ENCODE measurements at regions not wholly inside any gene's neighbourhood (a gene's known extent, or its start where the extent isn't known, plus 50 kb on each side); places are given as distances from the start of the nearest gene placed in this dataset.

DNA sequence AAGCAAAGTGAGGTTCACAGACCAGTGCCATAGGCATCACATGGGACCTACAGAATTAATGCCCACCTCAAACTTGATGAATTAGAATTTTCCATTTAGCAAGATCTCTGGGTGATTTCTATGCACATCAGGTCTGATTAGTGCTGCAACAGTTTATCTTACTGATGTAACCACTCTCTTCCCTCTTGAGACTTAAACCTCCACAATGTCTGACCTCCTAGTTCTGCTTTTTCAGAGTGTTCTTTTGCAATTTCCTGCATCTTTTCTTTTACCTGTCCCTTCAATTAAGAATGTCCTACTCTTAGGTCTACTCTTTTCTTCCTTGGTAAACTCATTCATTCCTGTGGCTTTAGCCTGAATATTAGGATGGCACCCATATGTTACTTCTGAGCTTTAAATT lies 615.3 kb downstream of the TFAP2A start:
- no peaks in the 10 kb centered on the region for H3K4me1 ChIP-seq (ENCODE audit: insufficient read depth, low read length)
- POLR2A ChIA-PET (ENCODE audit: unreplicated experiment) = interaction anchor here (0.5 kb wide), 1 partner anchor 1042 kb away, joined by 4 read pairs; no protein-coding TSS in a partner anchor
- H3K9me2 ChIP-seq (replicated peaks; ENCODE audit: low read length) = no peaks in the 10 kb centered on the region
- no peak overlapping the region for H2AFZ ChIP-seq (ENCODE audit: low read length)
- H3K27me3 ChIP-seq (ENCODE audit: low read length) = peaks cover 61% of the 10 kb centered on the region
- H3K4me2 ChIP-seq (ENCODE audit: low read length) = no peak overlapping the region
- BruUV-seq (replicated peaks) = no TSS peak
- no peak overlapping the region for H3K27ac ChIP-seq (ENCODE audit: low read length)
- TF ChIP-seq EZH2phosphoT487 (IDR thresholded peaks at IDR 0.05; ENCODE audit: borderline replicate concordance, low read length) (no peak), EZH2 (IDR thresholded peaks at IDR 0.05; ENCODE audit: low read length, unreplicated experiment) (no peak), CTCF (conservative IDR thresholded peaks at IDR 0.05; ENCODE audit: low read depth, low read length) (no peak)
- no peaks in the 10 kb centered on the region for H4K20me1 ChIP-seq (ENCODE audit: low read length)
- H3F3A ChIP-seq (ENCODE audit: low read length, unreplicated experiment) = no peaks in the 10 kb centered on the region
- DNase-seq (no peak), ATAC-seq (no peak)
- no peak overlapping the region for H3K4me3 ChIP-seq (ENCODE audit: low read length)
- no peaks in the 10 kb centered on the region for H3K79me2 ChIP-seq (ENCODE audit: low read length)
- CTCF ChIA-PET = no interaction called here
- intact Hi-C loops (cut with micrococcal nuclease) = no loop called here
- no peak overlapping the region for H3K9ac ChIP-seq (ENCODE audit: low read length)
- no peaks in the 10 kb centered on the region for H3K36me3 ChIP-seq (ENCODE audit: low read depth, low read length)
- H3K9me3 ChIP-seq (ENCODE audit: low read length) = no peaks in the 10 kb centered on the region

DNA sequence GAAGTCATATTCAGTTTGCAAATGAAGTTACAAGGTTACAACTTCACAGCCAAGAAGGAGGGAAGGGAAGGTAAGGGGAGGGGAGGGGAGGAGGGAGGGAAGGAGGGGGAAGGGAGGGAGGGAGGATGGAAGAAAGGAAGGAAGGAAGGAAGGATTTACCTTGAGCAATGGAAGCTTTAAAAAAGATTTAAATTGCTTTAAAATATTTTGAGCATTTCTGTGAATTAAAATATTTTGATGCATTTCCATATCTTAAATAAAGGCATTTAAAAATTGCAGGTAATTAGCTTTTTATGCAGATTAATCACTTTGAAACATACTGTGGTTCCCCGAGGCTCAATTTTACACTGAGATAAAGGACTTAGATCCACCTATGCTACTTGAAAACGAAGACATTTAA lies 618.0 kb downstream of the TFAP2A start:
- ChIA-PET CTCF (no interaction called here), POLR2A (ENCODE audit: unreplicated experiment) (no interaction called here)
- Histone ChIP-seq H4K20me1 (ENCODE audit: low read length) (no peaks in the 10 kb centered on the region), H3K4me3 (ENCODE audit: low read length) (no peak overlapping the region), H3K9ac (ENCODE audit: low read length) (no peak overlapping the region), H3K9me2 (replicated peaks; ENCODE audit: low read length) (no peaks in the 10 kb centered on the region), H3K36me3 (ENCODE audit: low read depth, low read length) (no peaks in the 10 kb centered on the region), H3K9me3 (ENCODE audit: low read length) (no peaks in the 10 kb centered on the region), H3K4me1 (ENCODE audit: insufficient read depth, low read length) (no peaks in the 10 kb centered on the region), H3K4me2 (ENCODE audit: low read length) (no peak overlapping the region), H3K79me2 (ENCODE audit: low read length) (no peaks in the 10 kb centered on the region), H3F3A (ENCODE audit: low read length, unreplicated experiment) (no peaks in the 10 kb centered on the region), H3K27ac (ENCODE audit: low read length) (no peak overlapping the region), H3K27me3 (ENCODE audit: low read length) (peaks cover 75% of the 10 kb centered on the region), H2AFZ (ENCODE audit: low read length) (no peak overlapping the region)
- no peak for DNase-seq
- no peak for TF ChIP-seq CTCF (conservative IDR thresholded peaks at IDR 0.05; ENCODE audit: low read depth, low read length)
- no peak for TF ChIP-seq EZH2phosphoT487 (IDR thresholded peaks at IDR 0.05; ENCODE audit: borderline replicate concordance, low read length)
- TF ChIP-seq EZH2 (IDR thresholded peaks at IDR 0.05; ENCODE audit: low read length, unreplicated experiment) = no peak
- ATAC-seq = no peak
- intact Hi-C loops (cut with micrococcal nuclease) = no loop called here
- no TSS peak for BruUV-seq (replicated peaks)

- no peaks in the 10 kb centered on the region for H3K79me2 ChIP-seq (ENCODE audit: low read length)
- BruUV-seq (replicated peaks) = no TSS peak
- POLR2A ChIA-PET (ENCODE audit: unreplicated experiment) = no interaction called here
- H3K4me2 ChIP-seq (ENCODE audit: low read length) = no peak overlapping the region
- intact Hi-C loops (cut with micrococcal nuclease) = no loop called here
- no peaks in the 10 kb centered on the region for H3K9me3 ChIP-seq (ENCODE audit: low read length)
- no peak for ATAC-seq
- H3K27ac ChIP-seq (ENCODE audit: low read length) = no peak overlapping the region
- TF ChIP-seq EZH2phosphoT487 (IDR thresholded peaks at IDR 0.05; ENCODE audit: borderline replicate concordance, low read length) = no peak
- no peak for TF ChIP-seq EZH2 (IDR thresholded peaks at IDR 0.05; ENCODE audit: low read length, unreplicated experiment)
- TF ChIP-seq CTCF (conservative IDR thresholded peaks at IDR 0.05; ENCODE audit: low read depth, low read length) = no peak
- no peak overlapping the region for H3K9ac ChIP-seq (ENCODE audit: low read length)
- no peak overlapping the region for H2AFZ ChIP-seq (ENCODE audit: low read length)
- no peak for DNase-seq
- CTCF ChIA-PET = no interaction called here
- no peaks in the 10 kb centered on the region for H3K36me3 ChIP-seq (ENCODE audit: low read depth, low read length)
- no peaks in the 10 kb centered on the region for H3F3A ChIP-seq (ENCODE audit: low read length, unreplicated experiment)
- no peaks in the 10 kb centered on the region for H3K4me1 ChIP-seq (ENCODE audit: insufficient read depth, low read length)
- H3K4me3 ChIP-seq (ENCODE audit: low read length) = no peak overlapping the region
- no peaks in the 10 kb centered on the region for H3K9me2 ChIP-seq (replicated peaks; ENCODE audit: low read length)
- peaks cover 75% of the 10 kb centered on the region for H3K27me3 ChIP-seq (ENCODE audit: low read length)
- H4K20me1 ChIP-seq (ENCODE audit: low read length) = no peaks in the 10 kb centered on the region
Observed at GRCh38 chr6:9795880-9796279, 619.0 kb downstream of the TFAP2A start.

All from PC-3 (cell line).